HuH-7 (cell line): ENCODE measurements at regions not wholly inside any gene's neighbourhood (a gene's known extent, or its start where the extent isn't known, plus 50 kb on each side); places are given as distances from the start of the nearest gene placed in this dataset.

ENCODE experiments used
- DNase-seq: peaks from one replicate; pipeline ENCODE4 v3.0.0; 2011; ENCODE audit warnings: low spot score

DNA sequence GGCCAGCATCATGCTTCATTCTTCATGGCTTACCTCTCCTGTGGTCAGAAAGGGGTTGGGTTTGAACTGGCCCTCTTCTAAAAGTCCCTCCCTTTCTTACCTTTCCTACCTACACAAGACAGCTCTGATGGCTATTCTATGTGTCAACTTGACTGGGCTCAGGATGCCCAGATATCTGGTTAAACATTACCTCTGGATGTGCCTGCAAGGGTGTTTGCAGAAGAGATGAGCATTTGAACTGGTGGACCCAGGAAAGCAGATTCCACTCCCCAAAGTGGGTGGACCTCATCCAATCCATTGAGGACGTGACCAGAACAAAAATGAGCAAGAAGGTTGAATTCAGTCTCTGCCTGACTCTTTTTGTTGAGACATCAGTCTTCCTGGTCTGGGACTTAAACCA is 79.0 kb upstream of the TCF7L2 start:
- DNase-seq, result no peak

DNA sequence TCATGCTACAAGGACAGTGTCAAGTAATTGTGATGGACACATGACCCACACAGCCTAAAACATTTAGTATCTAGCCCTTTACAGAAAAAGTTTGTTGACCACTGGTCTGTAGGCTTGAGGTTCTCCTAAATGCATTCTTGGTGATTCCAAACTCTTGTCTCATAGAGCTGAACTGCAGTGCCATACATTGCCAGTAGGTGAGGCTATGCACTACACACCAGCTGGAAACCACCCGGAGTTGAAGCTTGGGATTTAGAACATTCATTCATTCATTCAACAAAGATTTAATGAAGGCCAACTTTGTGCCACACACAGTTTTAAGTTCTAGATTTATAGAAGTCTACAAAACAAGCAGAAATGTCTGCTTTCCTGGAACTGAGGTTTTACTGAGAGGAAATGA is 77.3 kb upstream of the TCF7L2 start:
- DNase-seq, result no peak

DNA sequence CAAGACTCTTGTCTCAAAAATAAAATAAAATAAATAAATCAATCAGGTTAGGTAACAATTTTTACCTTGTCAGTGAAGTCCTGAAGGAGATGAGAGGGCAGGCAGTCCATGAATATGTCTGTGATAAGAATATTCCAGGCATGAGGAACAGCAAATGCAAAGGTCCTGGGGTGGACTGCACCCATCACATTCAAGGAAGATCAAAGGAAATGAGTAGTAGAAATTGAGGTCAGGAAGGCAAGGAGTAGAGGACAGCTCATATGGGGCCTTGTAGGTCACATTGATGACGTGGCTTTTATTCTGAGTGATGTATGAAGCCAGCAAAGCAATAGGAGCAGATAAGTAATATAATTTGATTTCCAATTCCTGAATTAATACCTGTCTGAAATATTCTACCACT is 76.5 kb upstream of the TCF7L2 start:
- DNase-seq, result no peak

DNA sequence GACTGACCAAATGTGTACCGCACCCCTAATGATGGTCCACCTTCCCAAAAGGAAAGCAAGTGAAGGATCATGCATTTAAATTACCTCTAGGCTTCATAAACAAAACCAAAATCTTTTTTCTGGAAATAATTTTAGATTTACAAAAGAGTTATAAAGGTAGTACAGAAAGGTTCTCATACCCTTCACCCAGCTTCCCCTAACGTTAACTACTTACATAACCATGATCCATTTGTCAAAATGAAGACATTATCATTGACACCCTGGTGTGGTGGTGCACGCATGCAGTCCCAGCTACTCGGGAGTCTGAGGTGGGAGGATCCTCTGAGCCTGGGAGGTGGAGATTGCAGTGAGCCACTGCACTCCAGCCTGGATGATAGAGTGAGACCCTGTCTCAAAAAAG is 75.1 kb upstream of the TCF7L2 start:
- DNase-seq, result no peak

DNA sequence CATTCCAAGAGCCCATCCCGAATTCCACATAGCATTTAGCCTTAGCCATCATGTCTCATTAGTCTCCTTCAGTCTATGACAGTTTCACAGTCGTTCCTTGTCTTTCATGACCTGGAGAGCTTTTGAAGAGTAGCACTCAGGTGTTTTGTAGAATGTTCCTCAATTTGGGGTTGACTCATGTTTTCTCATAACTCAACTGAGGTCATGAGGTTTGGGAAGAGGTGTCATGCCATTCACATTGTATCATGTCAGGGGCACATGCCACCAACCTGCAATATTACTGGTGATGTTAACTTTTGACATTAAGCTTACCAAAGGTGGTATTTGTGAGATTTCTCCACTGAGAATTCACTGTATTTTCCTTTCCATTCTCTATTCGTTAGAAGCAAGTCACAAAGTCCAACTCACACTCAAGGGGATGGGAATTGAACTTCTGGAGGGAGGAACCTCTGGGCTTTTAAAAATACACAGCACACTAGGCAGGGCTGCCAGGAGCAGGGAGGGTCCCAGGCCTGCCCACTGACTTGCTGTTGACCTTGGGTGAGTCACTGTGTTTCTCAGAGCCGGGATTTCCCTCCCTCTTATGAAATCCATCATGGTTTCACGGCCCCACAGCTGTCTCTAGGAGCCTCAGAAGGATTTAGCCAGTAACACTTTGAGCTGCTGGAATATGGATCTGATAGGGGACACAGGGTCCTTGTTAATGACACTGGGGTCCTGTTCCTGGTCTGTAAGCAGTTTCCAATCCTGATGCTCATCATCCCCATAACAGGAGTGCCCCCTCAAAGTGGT is 74.4 kb upstream of the TCF7L2 start:
- DNase-seq, result no peak

DNA sequence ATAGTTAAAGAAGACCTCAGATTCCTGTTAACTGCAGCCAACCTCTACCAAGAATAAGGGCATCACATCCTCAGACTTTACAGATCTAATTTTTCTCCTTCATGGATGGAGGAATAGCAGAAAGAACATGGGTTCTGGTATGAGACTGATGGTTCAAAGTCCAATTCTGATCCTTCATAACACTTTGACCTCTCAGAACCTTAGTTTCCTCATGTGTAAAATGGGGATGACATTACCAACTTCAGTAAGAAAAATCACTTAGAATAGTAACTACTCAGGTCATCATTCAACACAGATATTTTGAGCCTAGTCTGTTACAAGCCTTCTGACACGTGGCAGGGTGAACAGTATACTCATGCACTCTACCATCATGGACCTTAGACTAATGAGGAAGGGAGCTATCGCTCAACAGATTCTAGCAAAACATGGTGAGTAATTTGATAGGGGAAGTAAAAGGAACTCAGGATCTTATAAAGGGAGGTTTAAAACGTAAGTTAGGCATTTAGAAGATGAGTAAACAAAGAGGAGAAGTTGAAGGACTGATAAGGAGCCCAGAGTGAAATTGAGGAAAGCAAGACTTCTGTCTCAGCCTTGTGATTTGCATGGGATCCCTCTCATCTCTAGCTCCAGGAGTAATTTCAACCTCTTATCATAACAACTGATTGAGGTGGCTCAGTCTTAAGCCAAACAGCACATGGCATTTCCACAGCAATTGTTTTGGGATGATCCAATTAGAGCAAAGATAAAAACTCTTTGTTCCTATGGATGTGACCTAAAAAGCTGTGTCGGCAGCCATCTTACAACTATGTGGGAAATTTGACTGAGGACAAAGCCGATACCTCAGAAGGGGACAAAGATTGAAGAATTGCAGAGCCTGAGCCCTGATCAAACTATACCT is 69.2 kb upstream of the TCF7L2 start:
- DNase-seq, result no peak

DNA sequence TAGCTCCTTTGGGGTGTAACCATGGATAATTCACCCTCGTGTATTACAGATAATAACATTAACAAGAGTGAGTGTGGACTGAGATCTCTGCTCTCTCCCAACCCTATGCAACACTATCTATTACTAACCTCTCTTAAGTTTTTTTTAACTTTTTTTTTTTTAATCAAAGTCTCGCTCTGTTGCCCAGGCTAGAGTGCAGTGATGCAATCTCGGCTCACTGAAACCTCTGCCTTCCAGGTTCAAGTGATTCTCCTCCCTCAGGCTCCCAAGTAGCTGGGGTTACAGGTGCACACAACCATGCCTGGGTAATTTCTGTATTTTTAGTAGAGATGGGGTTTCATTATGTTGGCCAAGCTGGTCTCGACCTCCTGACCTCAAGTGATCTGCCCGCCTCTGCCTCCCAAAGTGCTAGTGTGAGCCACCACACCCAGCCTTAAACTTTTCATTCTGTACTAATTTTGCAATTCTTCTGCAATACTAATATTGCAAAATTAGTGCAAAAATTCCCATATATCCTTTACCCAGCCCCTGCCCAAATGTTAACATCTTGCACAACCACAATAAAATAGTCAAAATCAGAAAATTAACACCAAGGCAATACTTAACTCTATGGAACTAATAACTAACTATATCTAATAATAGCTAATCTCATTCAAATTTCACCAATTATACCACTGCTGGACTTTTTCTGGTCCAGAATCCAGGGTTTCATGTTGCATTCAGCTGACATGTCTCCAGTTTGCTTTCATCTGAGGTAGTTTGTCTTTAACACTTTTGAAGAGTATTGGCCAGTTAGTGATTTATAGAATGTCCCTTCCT is 66.5 kb upstream of the TCF7L2 start:
- no peak for DNase-seq

DNA sequence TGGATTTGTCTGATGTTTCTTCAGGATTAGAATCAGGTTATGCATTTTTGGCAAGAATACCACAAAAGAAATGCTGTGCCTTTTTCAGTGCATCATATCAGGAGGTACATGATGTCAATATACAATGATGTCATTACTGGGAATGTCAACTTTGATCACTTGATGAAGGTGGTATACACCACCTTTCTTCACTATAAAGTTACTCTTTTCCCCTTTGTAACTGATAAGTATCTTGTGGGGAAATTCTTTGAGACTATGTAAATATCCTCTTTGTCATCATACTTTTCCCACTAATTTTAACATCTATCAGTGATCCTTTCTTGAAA is 65.9 kb upstream of the TCF7L2 start:
- no peak for DNase-seq

DNA sequence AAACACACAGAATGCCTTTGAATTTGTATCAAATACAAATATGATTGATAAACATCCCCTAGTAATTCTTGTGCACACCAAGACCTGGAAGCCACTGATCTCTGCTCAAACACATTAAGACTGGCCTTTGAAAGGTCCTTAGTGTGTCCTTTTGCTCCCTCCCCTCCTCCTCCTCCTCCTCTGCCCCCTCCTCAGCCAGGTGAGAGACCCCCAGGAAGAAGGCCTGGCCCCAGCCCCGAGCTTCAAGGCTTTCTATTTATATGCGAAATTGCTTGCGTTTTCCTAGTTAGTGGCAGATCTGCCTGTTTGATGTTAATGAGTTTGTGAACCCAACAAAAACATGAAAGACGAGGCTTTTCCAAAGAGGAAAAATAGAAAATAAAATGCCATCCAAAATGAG is 63.6 kb upstream of the TCF7L2 start:
- DNase-seq, result no peak

DNA sequence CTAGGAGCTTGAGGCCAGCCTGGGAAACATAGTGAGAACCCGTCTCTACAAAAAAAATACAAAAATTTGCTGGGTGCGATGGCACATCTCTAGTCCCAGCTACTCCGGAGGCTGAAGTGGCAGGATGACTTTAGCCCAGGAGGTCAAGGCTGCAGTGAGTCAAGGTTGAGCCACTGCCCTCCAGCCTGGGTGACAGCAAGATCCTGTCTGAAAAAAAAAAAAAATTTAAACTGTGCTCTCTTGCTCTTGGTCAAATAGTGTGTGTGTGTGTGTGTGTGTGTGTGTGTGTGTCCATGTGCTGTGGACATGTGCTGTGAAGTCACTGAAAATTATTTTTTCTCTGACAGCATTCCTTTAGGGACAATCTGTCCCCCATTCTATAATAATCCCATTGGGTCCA is 62.1 kb upstream of the TCF7L2 start:
- no peak for DNase-seq

DNA sequence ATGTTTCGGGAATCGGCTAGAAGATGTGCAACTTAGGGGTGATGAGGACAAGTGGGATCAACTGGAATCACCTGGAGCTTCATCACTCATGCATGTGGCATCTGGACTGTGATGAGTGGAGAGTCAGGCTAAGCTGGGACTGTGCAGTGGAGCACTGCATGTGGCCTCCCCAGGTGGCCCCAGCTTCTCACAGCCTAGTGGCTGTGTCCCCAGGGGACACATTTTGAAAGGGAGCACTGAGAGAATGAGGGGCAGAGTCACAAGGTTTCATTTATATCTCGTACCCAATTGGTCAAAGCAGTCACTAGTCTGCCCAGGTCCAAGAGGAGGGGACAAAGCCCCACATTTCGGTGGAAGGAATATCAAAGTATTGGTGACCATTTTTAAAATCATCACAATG is 54.8 kb upstream of the TCF7L2 start:
- DNase-seq, result no peak

DNA sequence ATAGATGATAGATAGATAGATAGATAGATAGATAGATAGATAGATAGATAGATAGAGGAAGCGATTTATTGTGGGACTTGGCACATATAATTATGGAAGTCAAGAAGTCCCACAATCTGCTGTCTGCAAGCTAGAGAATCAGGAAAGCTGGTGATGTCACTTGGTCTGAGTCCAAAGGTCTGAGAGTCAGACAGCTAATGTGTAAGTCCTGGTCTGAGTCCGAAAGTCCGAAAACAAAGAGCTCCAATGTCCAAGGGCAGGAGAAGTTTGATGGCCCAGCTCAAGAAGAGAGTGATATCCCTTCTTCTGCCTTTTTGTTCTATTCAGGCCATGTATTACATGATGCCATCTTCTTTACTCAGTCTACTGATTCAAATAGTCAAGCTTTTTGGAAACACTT is 53.8 kb upstream of the TCF7L2 start:
- DNase-seq, result no peak

DNA sequence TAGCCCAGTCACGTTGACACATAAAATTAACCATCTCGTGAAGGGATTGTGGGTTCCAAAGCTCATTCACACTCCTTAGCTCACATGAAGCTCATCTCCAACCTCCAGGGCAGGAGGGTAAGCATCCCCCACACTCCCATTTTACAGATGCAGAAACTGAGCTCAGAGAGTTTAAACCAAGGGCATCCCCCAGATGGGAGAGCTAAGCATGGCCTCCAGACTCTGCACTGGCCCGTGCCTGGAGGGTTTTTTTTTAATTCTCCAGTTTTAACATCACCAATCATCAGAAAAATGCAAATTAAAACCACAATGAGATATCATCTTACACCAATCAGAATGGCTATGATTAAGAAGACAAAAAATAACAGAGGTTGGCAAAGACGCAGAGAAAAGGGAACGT is 53.3 kb upstream of the TCF7L2 start:
- DNase-seq, result no peak

DNA sequence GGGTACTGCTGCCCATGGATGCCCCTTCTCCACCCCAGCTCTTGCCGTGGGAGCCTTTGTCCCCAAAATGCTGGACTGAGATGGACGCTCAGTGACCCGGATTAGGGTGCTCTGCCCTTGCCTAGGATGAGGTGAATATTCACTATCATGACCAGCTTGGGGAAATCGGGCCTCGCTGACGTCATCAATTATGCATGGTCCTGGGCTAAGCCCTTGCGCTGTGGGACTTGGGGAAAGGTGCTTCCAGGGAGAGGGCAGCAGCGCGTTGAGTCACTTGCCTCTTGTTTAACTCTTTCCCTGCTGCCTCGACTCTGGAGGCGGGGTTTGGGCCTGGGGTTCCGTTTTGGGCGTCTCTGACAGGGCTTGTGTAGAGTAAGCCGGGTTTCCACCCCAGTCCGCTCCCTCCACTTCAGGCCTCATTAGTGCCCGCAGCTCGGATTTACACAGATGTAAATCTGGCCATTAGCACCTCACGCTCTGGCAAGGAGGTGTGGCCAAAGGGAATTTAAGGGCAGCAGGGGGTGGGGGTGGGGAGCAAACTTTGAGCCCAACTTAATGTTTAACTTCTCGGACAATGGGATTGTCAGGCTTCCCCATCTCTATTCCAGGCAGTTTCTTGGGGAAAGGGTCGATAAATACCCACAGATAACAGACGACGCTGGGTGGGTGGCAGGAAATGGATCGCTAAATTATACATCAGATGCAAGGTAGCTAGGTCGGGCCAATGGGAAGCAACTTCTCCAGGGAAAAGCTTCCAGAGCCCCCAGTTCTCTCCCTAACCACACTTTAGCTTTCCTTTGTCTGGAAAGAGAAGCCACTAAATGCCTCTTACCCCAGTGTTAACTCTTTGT is 51.3 kb upstream of the TCF7L2 start:
- peak; percentile 54 for DNase-seq

DNA sequence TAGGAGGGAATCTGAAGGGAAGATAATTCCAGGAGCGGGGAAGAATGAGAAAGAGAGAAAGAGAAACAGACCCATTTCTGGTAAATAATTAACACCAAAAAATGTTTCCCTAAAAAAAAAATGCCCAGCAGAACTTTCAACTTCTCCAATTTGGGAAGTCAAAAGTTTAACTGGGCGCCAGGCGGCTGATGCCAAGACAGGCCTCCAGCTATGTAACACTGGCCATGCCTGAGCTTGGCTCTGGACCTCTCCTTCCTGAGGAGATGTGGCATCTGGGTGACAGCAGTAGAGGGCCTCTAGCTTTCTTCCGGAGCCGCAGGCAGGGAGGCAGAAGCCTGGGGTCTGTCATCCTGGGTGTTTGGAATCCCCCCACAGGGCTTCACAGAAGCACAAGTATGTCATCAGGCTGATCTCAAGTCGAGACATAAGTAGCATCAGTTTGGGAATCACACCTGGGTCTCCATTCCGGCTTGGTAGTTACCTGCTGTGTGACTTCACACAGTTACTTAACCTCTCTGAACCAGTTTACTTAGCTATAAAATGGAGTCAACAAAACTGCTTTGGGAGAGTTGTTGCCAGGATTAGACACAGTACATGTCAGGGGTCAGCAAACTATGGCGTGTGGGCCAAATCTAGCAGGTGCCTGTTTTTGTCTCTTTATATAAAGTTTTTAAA is 50.5 kb upstream of the TCF7L2 start:
- no peak for DNase-seq
